K562 (cell line): ENCODE measurements at regions not wholly inside any gene's neighbourhood (a gene's known extent, or its start where the extent isn't known, plus 50 kb on each side); places are given as distances from the start of the nearest gene placed in this dataset.

ENCODE experiments used
- ATAC-seq: fragments of 200-7000 bp; cut with Tn5 transposase; 3 replicates; pipeline ENCODE4 v1.9.1; 2020; ENCODE audit warnings: moderate library complexity
- BruUV-seq: library from RNA; stranded (reverse); fragments of 400-500 nt; replicated peaks from 2 replicates; lab custom pipeline; 2021; lab: Mats Ljungman, UMichigan
- CTCF ChIA-PET: fragments of 300-600 bp; formaldehyde crosslinking; extraction: SDS; loops from one replicate; lab custom pipeline; 2021; ENCODE audit warnings: low intra/inter-chr PET ratio; lab: Yijun Ruan, JAX
- POLR2A ChIA-PET: fragments of 300-600, 350-650 bp; sonication (Branson Sonifier 250); formaldehyde crosslinking; extraction: SDS; loops from one replicate; lab custom pipeline; 2021; ENCODE audit warnings: antibody characterized with exemption, inconsistent platforms; lab: Yijun Ruan, JAX
- DNase-seq, 4 experiments: peaks; one replicate each; pipeline versions ENCODE4 v3.0.0 to v3.0.0-alpha.2; 2011 to 2018; ENCODE audit warnings: low spot score in 3 of 4, mixed read lengths in 3 of 4; ENCODE audit errors: extremely low read depth in 1 of 4
- FAIRE-seq: peaks from 2 replicates; lab custom pipeline; 2011; peaks lifted over from hg19 to GRCh38; lab: Jason Lieb, UNC
- H2AFZ ChIP-seq: 2 replicates; pipeline ENCODE4 v1.6.0; 2011; ENCODE audit warnings: low read depth, low read length, control low read depth, inconsistent platforms
- H3K27ac ChIP-seq: fragments of 200-600 bp; 3 replicates; pipeline ENCODE4 v1.8.0; 2011; ENCODE audit warnings: low read depth, mild to moderate bottlenecking, control low read depth, inconsistent platforms, low read length, moderate library complexity, mixed read lengths; ENCODE audit errors: extremely low read depth
- H3K27me3 ChIP-seq, 2 experiments: fragments of 300-600 bp in 1 of 2; 2 replicates in 1 of 2; 3 replicates in 1 of 2; pipeline versions ENCODE4 v1.6.0 to v1.8.0; 2011; ENCODE audit warnings: inconsistent platforms in 2 of 2, low read length in 2 of 2, mild to moderate bottlenecking in 1 of 2, mixed read lengths in 1 of 2, moderate library complexity in 1 of 2; ENCODE audit not compliant: control insufficient read depth in 2 of 2, insufficient read depth in 2 of 2
- H3K36me3 ChIP-seq: fragments of 300-600 bp; 3 replicates; pipeline ENCODE4 v1.8.0; 2011; ENCODE audit warnings: mild to moderate bottlenecking, low read length, inconsistent platforms; ENCODE audit not compliant: control insufficient read depth, insufficient read depth
- H3K4me1 ChIP-seq, 2 experiments: fragments of 200-600 bp in 1 of 2; replicated peaks in 1 of 2; 2 replicates in 1 of 2; 3 replicates in 1 of 2; pipeline versions ENCODE4 v1.5.1 to v1.8.0; 2011; ENCODE audit warnings: inconsistent platforms in 2 of 2, low read length in 2 of 2, mild to moderate bottlenecking in 1 of 2, mixed read lengths in 1 of 2, moderate library complexity in 1 of 2; ENCODE audit not compliant: control insufficient read depth in 2 of 2, insufficient read depth in 2 of 2
- H3K4me2 ChIP-seq: 2 replicates; pipeline ENCODE4 v1.6.1; 2011; ENCODE audit warnings: low read length, control low read depth, inconsistent platforms, mixed read lengths; ENCODE audit not compliant: insufficient read depth
- H3K4me3 ChIP-seq: fragments of 200-600 bp; sonication (generic), shearing (Covaris generic); 2 replicates; pipeline ENCODE4 v1.5.1; 2016; ENCODE audit warnings: control low read depth, inconsistent platforms
- H3K79me2 ChIP-seq: fragments of 200-600 bp; 3 replicates; pipeline ENCODE4 v1.8.0; 2011; ENCODE audit warnings: low read length, inconsistent platforms; ENCODE audit not compliant: control insufficient read depth, insufficient read depth
- H3K9ac ChIP-seq, 2 experiments: 2 replicates each; pipeline versions ENCODE4 v1.6.0 to v1.6.1; 2011; ENCODE audit warnings: low read depth in 2 of 2, low read length in 2 of 2, control low read depth in 1 of 2, inconsistent platforms in 1 of 2, mild to moderate bottlenecking in 1 of 2, mixed read lengths in 1 of 2; ENCODE audit not compliant: insufficient read depth in 1 of 2
- H3K9me1 ChIP-seq: one replicate; pipeline ENCODE4 v1.6.0; 2011; ENCODE audit warnings: inconsistent platforms, mild to moderate bottlenecking, low read length, moderate library complexity; ENCODE audit not compliant: control insufficient read depth, insufficient read depth
- H3K9me3 ChIP-seq: replicated peaks from 2 replicates; pipeline ENCODE4 v1.5.1; 2011; ENCODE audit warnings: low read depth, low read length, inconsistent platforms; ENCODE audit not compliant: control insufficient read depth, insufficient read depth
- H4K20me1 ChIP-seq: replicated peaks from 2 replicates; pipeline ENCODE4 v1.6.1; 2011; ENCODE audit warnings: low read length, inconsistent platforms, mixed read lengths; ENCODE audit not compliant: control insufficient read depth, insufficient read depth
- FUS ChIP-seq: fragments of 200-400 bp; formaldehyde crosslinking; optimal IDR thresholded peaks from 2 replicates; pipeline ENCODE3; 2017; ENCODE audit warnings: low read depth, low read length
- GABPB1 ChIP-seq: sonication (generic); formaldehyde crosslinking; IDR thresholded peaks from 2 replicates; pipeline ENCODE4 v1.8.0; 2022; ENCODE audit warnings: mild to moderate bottlenecking, missing genetic modification reagents
- GATAD2A ChIP-seq: fragments of 450-650 bp; IDR thresholded peaks from 2 replicates; pipeline ENCODE4 v1.6.1; 2017
- GATAD2B ChIP-seq: fragments of 450-650 bp; IDR thresholded peaks from 2 replicates; pipeline ENCODE4 v1.6.1; 2017; ENCODE audit warnings: mild to moderate bottlenecking, borderline replicate concordance
- IRF9 ChIP-seq: fragments of 450-650 bp; IDR thresholded peaks from 2 replicates; pipeline ENCODE4 v1.6.1; 2016; ENCODE audit warnings: missing biosample characterization, missing genetic modification characterization
- MAFG ChIP-seq: fragments of 450-650 bp; conservative IDR thresholded peaks from 2 replicates; pipeline ENCODE4 v1.6.1; 2016; ENCODE audit warnings: missing genetic modification characterization, missing compliant biosample characterization
- MEIS2 ChIP-seq: fragments of 450-650 bp; IDR thresholded peaks from 2 replicates; pipeline ENCODE4 v1.6.1; 2014; ENCODE audit warnings: mild to moderate bottlenecking; ENCODE audit not compliant: partially characterized antibody
- MYC ChIP-seq, 2 experiments: fragments of 250-450 bp in 1 of 2; sonication (Bioruptor Pico) in 1 of 2; IDR thresholded peaks; 2 replicates each; pipeline versions ENCODE4 v1.5.1 to v1.6.1; 2012 to 2021; ENCODE audit warnings: low read depth in 2 of 2, borderline replicate concordance in 1 of 2, improper control_type of control experiment in 1 of 2, low read length in 1 of 2, mild to moderate bottlenecking in 1 of 2, moderate library complexity in 1 of 2
- NFYB ChIP-seq: IDR thresholded peaks from 2 replicates; pipeline ENCODE4 v1.6.1; 2011; ENCODE audit warnings: mild to moderate bottlenecking, moderate library complexity; ENCODE audit not compliant: insufficient read length; ENCODE audit errors: extremely low read depth
- PBX2 ChIP-seq, 2 experiments: IDR thresholded peaks in 1 of 2; conservative IDR thresholded peaks in 1 of 2; 2 replicates each; pipeline ENCODE4 v1.6.1; 2016; ENCODE audit warnings: low read depth in 2 of 2, mild to moderate bottlenecking in 1 of 2, missing compliant biosample characterization in 1 of 2, missing genetic modification characterization in 1 of 2, moderate library complexity in 1 of 2
- POLR2A ChIP-seq: fragments of 450-650 bp; conservative IDR thresholded peaks from 2 replicates; pipeline ENCODE4 v1.6.1; 2016
- TFE3 ChIP-seq: fragments of 450-650 bp; formaldehyde crosslinking; IDR thresholded peaks from 2 replicates; pipeline ENCODE4 v1.4.0; 2020; ENCODE audit warnings: mild to moderate bottlenecking, mixed read lengths
- ZNF121 ChIP-seq: sonication (generic); formaldehyde crosslinking; conservative IDR thresholded peaks from 2 replicates; pipeline ENCODE4 v1.8.0; 2022; ENCODE audit warnings: missing genetic modification reagents
- ZNF184 ChIP-seq: sonication (generic); formaldehyde crosslinking; IDR thresholded peaks from 2 replicates; pipeline ENCODE4 v1.5.0; 2020; ENCODE audit warnings: missing genetic modification reagents
- WGBS: fragments of 100-300 bp; shearing (Covaris generic); methylation state at CpG from one replicate; pipeline ENCODE4 v1.1.6; 2016; ENCODE audit warnings: low coverage, mixed read lengths; ENCODE audit not compliant: insufficient coverage; ENCODE audit errors: missing lambda C conversion rate; 5-methylcytosine and 5-hydroxymethylcytosine counted together
- in situ Hi-C: fragments of 300-500 bp; cut with MboI; formaldehyde crosslinking; loops from 4 replicates; pipeline ENCODE4 v1.15.0; 2018; ENCODE audit warnings: inconsistent platforms, mixed read lengths
- intact Hi-C: fragments of 100-400 bp; cut with micrococcal nuclease; formaldehyde crosslinking; loops from 2 replicates; pipeline ENCODE4 v1.14.2; 2022
- TF ChIP-seq, protein P1 (sequence below): fragments of 250-450 bp; sonication (Bioruptor Pico); IDR thresholded peaks from 2 replicates; pipeline ENCODE4 v1.4.0; 2020; ENCODE audit warnings: borderline replicate concordance

DNA sequence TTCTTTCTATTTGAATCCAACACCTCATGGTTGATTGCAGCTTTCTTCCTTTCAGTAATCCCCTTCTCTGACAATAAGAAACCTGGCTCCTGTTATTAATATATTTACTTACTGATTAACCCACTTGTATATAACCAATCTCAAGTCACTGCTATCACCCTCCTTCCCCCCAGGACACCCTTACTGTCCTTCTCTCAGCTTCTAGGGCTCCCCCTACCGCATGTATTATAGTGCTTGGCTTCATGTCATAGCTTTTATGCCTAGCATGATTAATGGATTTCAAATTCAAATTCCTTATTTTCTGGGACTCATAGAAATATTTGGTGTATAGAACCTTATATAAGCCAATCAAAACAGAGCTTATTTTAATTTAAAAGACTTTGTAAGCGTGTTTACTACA lies 75.7 kb upstream of the BNIP2 start:
- Histone ChIP-seq H4K20me1 (no peaks in the 10 kb centered on the region), H3K9ac (no peak overlapping the region), H3K4me2 (no peak overlapping the region), H3K9me3 (no peaks in the 10 kb centered on the region), H3K36me3 (no peaks in the 10 kb centered on the region), H3K4me3 (no peak overlapping the region), H3K79me2 (no peaks in the 10 kb centered on the region), H3K4me1 (no peaks in the 10 kb centered on the region), H3K9me1 (no peaks in the 10 kb centered on the region), H3K27ac (no peak overlapping the region), H3K27me3 (no peaks in the 10 kb centered on the region), H2AFZ (no peak overlapping the region)
- ChIA-PET POLR2A (no interaction called here), CTCF (no interaction called here)
- peak in 1 of 4 experiments; percentile 10 for DNase-seq
- no peak for ATAC-seq
- FAIRE-seq: no peak
- no TSS peak for BruUV-seq
- in situ Hi-C loops (no loop called here), intact Hi-C loops (no loop called here)
- 3% methylated on average over 2 of the region's 2 CpGs for WGBS
- TF ChIP-seq TFE3 (CRISPR knock-in tag) (no peak), GATAD2A (no peak), MYC (IDR thresholded peaks at IDR 0.05; ENCODE audit: low read depth, low read length) (no peak), MYC (CRISPR knock-in tag; IDR thresholded peaks at IDR 0.05; ENCODE audit: borderline replicate concordance, low read depth) (no peak), ZNF121 (no peak), GABPB1 (CRISPR knock-in tag) (no peak), FUS (no peak), GATAD2B (no peak), ZNF184 (no peak), NFYB (no peak), MAFG (tag) (no peak), POLR2A (no peak), PBX2 (CRISPR knock-in tag; IDR thresholded peaks at IDR 0.05; ENCODE audit: low read depth) (no peak), PBX2 (tag; conservative IDR thresholded peaks at IDR 0.05; ENCODE audit: low read depth) (peak; percentile 37; the same call in 1 of the 2 replicates), IRF9 (tag) (no peak), MEIS2 (peak; percentile 53)
- TF ChIP-seq, protein P1, sequence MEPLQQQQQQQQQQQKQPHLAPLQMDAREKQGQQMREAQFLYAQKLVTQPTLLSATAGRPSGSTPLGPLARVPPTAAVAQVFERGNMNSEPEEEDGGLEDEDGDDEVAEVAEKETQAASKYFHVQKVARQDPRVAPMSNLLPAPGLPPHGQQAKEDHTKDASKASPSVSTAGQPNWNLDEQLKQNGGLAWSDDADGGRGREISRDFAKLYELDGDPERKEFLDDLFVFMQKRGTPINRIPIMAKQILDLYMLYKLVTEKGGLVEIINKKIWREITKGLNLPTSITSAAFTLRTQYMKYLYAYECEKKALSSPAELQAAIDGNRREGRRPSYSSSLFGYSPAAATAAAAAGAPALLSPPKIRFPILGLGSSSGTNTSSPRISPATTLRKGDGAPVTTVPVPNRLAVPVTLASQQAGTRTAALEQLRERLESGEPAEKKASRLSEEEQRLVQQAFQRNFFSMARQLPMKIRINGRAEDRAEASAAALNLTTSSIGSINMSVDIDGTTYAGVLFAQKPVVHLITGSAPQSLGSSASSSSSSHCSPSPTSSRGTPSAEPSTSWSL (CRISPR knock-in tag): no peak
